ENCODE measurements at regions not wholly inside any gene's neighbourhood (a gene's known extent, or its start where the extent isn't known, plus 50 kb on each side); places are given as distances from the start of the nearest gene placed in this dataset.

GRCh38 chr17:52986056-52986662, 827.6 kb upstream of the CA10 start:
- TF ChIP-seq CTCF (IDR thresholded peaks at IDR 0.05; ENCODE audit: low read depth, low read length) (no peak), EZH2phosphoT487 (IDR thresholded peaks at IDR 0.05; ENCODE audit: low read depth) (no peak)
